ENCODE measurements at regions not wholly inside any gene's neighbourhood (a gene's known extent, or its start where the extent isn't known, plus 50 kb on each side); places are given as distances from the start of the nearest gene placed in this dataset.

DNA sequence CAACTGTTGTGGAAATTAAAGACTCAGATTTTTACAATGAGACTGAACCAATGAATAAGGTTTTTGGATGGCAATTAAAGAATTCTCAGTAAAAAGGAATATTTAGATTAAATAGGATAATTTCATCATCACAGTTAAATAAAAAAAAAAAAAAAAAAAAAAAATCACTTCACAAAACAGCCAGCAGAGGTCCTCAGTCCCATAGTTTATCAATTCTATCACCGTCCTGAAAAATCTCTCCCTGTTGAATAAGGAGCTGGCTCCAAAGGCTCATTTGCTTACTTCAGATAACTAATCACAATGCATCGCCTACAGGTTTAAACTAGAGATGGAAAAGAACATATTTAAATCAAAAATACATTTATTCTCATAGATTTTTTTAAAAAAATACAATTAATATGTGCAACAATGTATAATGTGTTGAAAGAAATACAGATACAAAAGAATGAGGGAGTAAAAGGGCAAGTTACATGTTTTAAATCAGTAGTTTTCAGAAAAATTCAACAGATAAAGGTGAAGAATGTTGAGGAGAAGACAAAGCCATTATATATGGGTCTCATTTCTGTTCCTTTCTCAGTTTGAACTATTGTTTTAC is 175.8 kb upstream of the CHD1 start:
- no peaks in the 10 kb centered on the region for H3K36me3 ChIP-seq (ENCODE audit: control insufficient read depth in 2 of 4, insufficient read depth in 4 of 4, low read length in 3 of 4)
- H2BK120ac ChIP-seq (replicated peaks; ENCODE audit: low read depth, low read length): no peak overlapping the region
- H2AFZ ChIP-seq (ENCODE audit: low read length): no peak overlapping the region
- H2BK12ac ChIP-seq (ENCODE audit: low read depth, low read length): no peak overlapping the region
- H2BK15ac ChIP-seq (ENCODE audit: low read length): no peak overlapping the region
- no peak overlapping the region for H2AK5ac ChIP-seq (ENCODE audit: low read depth, low read length)
- no peak overlapping the region for H3K4me3 ChIP-seq (ENCODE audit: extremely low read depth in 1 of 4, insufficient read depth in 2 of 4, low read depth in 3 of 4, low read length in 4 of 4)
- no peak overlapping the region for H3K4me2 ChIP-seq (ENCODE audit: insufficient read depth in 1 of 2, low read depth in 2 of 2, low read length in 2 of 2)
- H2BK5ac ChIP-seq (ENCODE audit: low read depth, low read length): no peak overlapping the region
- no peaks in the 10 kb centered on the region for H3K27me3 ChIP-seq (replicated peaks in 1 of 4; ENCODE audit: control insufficient read depth in 3 of 4, extremely low read depth in 1 of 4, insufficient read depth in 3 of 4, low read length in 3 of 4)
- no peak overlapping the region for H4K5ac ChIP-seq (ENCODE audit: insufficient read length, low read depth, low read length)
- no peak overlapping the region for H3K14ac ChIP-seq (ENCODE audit: insufficient read length)
- no peak overlapping the region for H4K8ac ChIP-seq (ENCODE audit: extremely low read depth, insufficient read depth, low read length)
- no peak overlapping the region for H4K91ac ChIP-seq (replicated peaks; ENCODE audit: insufficient read length, low read length)
- 30% methylated on average over 2 of the region's 2 CpGs; no CpG with 5 or more reads in 1 of the 2 experiments for WGBS, 2 experiments (ENCODE audit: extremely low coverage in 1 of 2, insufficient coverage in 1 of 2, insufficient read length in 1 of 2, insufficient replicate concordance in 2 of 2, low coverage in 1 of 2, low lambda C conversion rate in 2 of 2, missing lambda C conversion rate in 1 of 2)
- no peak overlapping the region for H3K56ac ChIP-seq (replicated peaks; ENCODE audit: insufficient read length, low read depth, low read length)
- H3K27ac ChIP-seq (ENCODE audit: low read depth, low read length): no peak overlapping the region
- ChIA-PET POLR2A (ENCODE audit: partially characterized antibody) (no interaction called here), CTCF (ENCODE audit: partially characterized antibody) (interaction anchor here (0.6 to 2.4 kb wide), 25 partner anchors 8 to 1362 kb away, joined by 3 to 8 read pairs (median 4); no protein-coding TSS in a partner anchor)
- H3K79me1 ChIP-seq (ENCODE audit: low read depth, low read length): no peaks in the 10 kb centered on the region
- no peak overlapping the region for H3K4ac ChIP-seq (replicated peaks; ENCODE audit: insufficient read length, low read depth, low read length)
- no peaks in the 10 kb centered on the region for H3K9me3 ChIP-seq (ENCODE audit: insufficient read depth in 2 of 2, low read depth in 1 of 2, low read length in 1 of 2)
- H3K23me2 ChIP-seq (ENCODE audit: low read depth, low read length): no peaks in the 10 kb centered on the region
- DNase-seq (ENCODE audit: low read depth in 1 of 2, low spot score in 2 of 2) (no peak), FAIRE-seq (no peak)
- no peak overlapping the region for H3K9ac ChIP-seq (replicated peaks in 1 of 4; ENCODE audit: extremely low read depth in 1 of 4, low read depth in 3 of 4, low read length in 3 of 4)
- no peak overlapping the region for H2BK20ac ChIP-seq (ENCODE audit: low read length)
- H3K79me2 ChIP-seq (ENCODE audit: control insufficient read depth in 1 of 2, insufficient read depth in 2 of 2, low read length in 2 of 2): no peaks in the 10 kb centered on the region
- H4K20me1 ChIP-seq (replicated peaks in 1 of 2; ENCODE audit: control insufficient read depth in 1 of 2, insufficient read depth in 2 of 2, low read length in 2 of 2): no peaks in the 10 kb centered on the region
- H3K23ac ChIP-seq (ENCODE audit: insufficient read length): no peak overlapping the region
- no peak overlapping the region for H3K18ac ChIP-seq (ENCODE audit: extremely low read depth, low read length)
- no peaks in the 10 kb centered on the region for H3K4me1 ChIP-seq (replicated peaks in 1 of 4; ENCODE audit: control insufficient read depth in 3 of 4, insufficient read depth in 4 of 4, low read length in 3 of 4)
- TF ChIP-seq, protein P1, sequence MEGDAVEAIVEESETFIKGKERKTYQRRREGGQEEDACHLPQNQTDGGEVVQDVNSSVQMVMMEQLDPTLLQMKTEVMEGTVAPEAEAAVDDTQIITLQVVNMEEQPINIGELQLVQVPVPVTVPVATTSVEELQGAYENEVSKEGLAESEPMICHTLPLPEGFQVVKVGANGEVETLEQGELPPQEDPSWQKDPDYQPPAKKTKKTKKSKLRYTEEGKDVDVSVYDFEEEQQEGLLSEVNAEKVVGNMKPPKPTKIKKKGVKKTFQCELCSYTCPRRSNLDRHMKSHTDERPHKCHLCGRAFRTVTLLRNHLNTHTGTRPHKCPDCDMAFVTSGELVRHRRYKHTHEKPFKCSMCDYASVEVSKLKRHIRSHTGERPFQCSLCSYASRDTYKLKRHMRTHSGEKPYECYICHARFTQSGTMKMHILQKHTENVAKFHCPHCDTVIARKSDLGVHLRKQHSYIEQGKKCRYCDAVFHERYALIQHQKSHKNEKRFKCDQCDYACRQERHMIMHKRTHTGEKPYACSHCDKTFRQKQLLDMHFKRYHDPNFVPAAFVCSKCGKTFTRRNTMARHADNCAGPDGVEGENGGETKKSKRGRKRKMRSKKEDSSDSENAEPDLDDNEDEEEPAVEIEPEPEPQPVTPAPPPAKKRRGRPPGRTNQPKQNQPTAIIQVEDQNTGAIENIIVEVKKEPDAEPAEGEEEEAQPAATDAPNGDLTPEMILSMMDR (IDR thresholded peaks at IDR 0.05; ENCODE audit: control extremely low read depth in 1 of 3, insufficient read depth in 1 of 3, low read depth in 1 of 3, low read length in 3 of 3): peak in 2 of 3 experiments; percentile 40 to 50; a peak in 3 of 4 replicates
- no peak for TF ChIP-seq TBP (IDR thresholded peaks at IDR 0.05; ENCODE audit: low read depth, low read length)
- TF ChIP-seq E2F6 (IDR thresholded peaks at IDR 0.05): no peak
- no peak for TF ChIP-seq EGR1 (IDR thresholded peaks at IDR 0.05; ENCODE audit: borderline replicate concordance, low read depth, low read length)
- TF ChIP-seq MAFK (IDR thresholded peaks at IDR 0.05; ENCODE audit: low read depth, low read length): no peak
- no peak for TF ChIP-seq SIX5 (IDR thresholded peaks at IDR 0.05; ENCODE audit: low read depth, low read length)
- TF ChIP-seq POLR2AphosphoS5 (IDR thresholded peaks at IDR 0.05; ENCODE audit: low read depth, low read length): no peak
- no peak for TF ChIP-seq SP1 (IDR thresholded peaks at IDR 0.05; ENCODE audit: low read depth, low read length)
- TF ChIP-seq SIRT6 (IDR thresholded peaks at IDR 0.05; ENCODE audit: low read length): no peak
- TF ChIP-seq SUZ12 (IDR thresholded peaks at IDR 0.05; ENCODE audit: low read length): no peak
- no peak for TF ChIP-seq BRCA1 (IDR thresholded peaks at IDR 0.05; ENCODE audit: low read depth, low read length)

All from H1 (cell line).